ENCODE measurements at regions not wholly inside any gene's neighbourhood (a gene's known extent, or its start where the extent isn't known, plus 50 kb on each side); places are given as distances from the start of the nearest gene placed in this dataset.

DNA sequence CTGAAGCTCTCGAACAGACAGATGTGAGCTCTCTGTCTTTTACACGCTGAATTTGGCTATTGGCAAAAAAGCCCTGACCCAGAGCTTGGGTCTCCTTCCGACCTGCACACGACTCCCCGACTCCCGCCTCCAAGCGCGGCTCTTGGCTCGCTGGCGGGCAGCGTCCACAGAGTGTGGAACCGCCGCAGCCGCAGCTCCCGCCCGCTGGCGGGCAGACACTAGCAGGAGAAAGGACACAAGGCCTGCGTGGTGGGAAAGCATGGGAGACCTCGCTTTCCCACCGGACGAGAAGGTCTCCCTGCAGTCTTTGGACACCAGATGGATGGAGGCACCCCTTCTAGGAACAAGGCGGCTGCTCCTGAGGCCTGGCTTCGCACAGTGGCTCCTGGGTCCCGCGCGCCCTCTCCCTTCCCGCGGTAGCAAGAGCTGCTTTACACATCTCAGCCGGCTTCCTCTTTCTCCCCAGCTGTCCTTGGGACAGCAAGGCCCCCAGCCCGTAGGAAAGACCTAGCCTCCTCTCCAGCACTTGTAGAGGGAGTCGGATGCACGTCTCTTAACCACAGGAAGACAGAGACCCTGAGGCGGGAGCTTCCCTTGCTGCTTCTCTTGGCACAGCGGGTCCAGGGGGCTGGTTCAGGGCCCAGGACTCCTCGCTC, 92.1 kb downstream of the PRKAB2 start (continued):
- TF ChIP-seq, protein P1, sequence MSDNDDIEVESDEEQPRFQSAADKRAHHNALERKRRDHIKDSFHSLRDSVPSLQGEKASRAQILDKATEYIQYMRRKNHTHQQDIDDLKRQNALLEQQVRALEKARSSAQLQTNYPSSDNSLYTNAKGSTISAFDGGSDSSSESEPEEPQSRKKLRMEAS (IDR thresholded peaks at IDR 0.05; ENCODE audit: low read depth) = no peak
- TF ChIP-seq FOXJ3 (CRISPR knock-in tag; IDR thresholded peaks at IDR 0.05) = no peak
- no peak for TF ChIP-seq RXRA (IDR thresholded peaks at IDR 0.05; ENCODE audit: borderline replicate concordance, low read depth)
- TF ChIP-seq TCF12 (IDR thresholded peaks at IDR 0.05) = no peak

DNA sequence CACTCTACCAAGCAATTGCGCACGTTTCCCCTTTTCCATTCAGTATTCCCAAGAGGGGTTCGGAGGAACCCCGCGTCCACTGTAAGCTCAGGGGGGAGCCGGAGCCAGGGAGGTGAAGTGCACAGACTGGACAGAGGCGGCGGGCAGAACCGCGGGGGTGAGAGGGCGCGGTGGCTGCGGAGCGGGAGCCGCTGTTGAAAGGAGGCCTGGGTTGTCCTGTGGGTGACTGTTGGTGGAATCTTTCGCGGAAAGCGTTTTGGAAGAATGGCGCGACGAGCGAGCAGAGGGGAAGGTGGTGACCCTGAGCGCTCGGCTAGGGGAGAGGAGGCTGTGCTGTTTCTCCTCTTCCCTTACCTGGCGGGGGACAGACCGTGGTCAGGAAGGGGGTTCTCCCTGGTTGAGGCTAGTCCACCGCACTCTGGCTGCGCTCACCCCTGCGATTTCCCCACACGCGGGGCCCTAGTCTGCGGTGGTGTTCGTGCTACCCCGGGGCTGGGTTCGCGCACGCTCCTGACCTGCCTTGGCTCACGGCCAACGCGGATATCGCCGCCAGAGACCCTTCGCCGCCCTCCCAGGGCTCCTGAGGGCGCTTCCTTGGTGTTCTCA, 92.8 kb downstream of the PRKAB2 start:
- peaks cover 11% of the 10 kb centered on the region for H3F3A ChIP-seq (replicated peaks; ENCODE audit: insufficient read depth)
- peaks cover 0 to 6% of the 10 kb centered on the region in 2 experiments; a peak in 1 of 4 replicates for H3K4me1 ChIP-seq (ENCODE audit: control insufficient read depth in 1 of 2, insufficient read depth in 2 of 2, low read depth in 1 of 2, low read length in 1 of 2)
- no peak for TF ChIP-seq RFX5 (IDR thresholded peaks at IDR 0.05; ENCODE audit: low read length)
- no peak for TF ChIP-seq RCOR1 (IDR thresholded peaks at IDR 0.05; ENCODE audit: low read length)
- no peak for TF ChIP-seq ELF1 (IDR thresholded peaks at IDR 0.05)
- no peak for TF ChIP-seq TCF12 (IDR thresholded peaks at IDR 0.05)
- TF ChIP-seq, protein P2, sequence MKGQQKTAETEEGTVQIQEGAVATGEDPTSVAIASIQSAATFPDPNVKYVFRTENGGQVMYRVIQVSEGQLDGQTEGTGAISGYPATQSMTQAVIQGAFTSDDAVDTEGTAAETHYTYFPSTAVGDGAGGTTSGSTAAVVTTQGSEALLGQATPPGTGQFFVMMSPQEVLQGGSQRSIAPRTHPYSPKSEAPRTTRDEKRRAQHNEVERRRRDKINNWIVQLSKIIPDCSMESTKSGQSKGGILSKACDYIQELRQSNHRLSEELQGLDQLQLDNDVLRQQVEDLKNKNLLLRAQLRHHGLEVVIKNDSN (IDR thresholded peaks at IDR 0.05; ENCODE audit: borderline replicate concordance, low read depth) = no peak
- TF ChIP-seq, protein P3, sequence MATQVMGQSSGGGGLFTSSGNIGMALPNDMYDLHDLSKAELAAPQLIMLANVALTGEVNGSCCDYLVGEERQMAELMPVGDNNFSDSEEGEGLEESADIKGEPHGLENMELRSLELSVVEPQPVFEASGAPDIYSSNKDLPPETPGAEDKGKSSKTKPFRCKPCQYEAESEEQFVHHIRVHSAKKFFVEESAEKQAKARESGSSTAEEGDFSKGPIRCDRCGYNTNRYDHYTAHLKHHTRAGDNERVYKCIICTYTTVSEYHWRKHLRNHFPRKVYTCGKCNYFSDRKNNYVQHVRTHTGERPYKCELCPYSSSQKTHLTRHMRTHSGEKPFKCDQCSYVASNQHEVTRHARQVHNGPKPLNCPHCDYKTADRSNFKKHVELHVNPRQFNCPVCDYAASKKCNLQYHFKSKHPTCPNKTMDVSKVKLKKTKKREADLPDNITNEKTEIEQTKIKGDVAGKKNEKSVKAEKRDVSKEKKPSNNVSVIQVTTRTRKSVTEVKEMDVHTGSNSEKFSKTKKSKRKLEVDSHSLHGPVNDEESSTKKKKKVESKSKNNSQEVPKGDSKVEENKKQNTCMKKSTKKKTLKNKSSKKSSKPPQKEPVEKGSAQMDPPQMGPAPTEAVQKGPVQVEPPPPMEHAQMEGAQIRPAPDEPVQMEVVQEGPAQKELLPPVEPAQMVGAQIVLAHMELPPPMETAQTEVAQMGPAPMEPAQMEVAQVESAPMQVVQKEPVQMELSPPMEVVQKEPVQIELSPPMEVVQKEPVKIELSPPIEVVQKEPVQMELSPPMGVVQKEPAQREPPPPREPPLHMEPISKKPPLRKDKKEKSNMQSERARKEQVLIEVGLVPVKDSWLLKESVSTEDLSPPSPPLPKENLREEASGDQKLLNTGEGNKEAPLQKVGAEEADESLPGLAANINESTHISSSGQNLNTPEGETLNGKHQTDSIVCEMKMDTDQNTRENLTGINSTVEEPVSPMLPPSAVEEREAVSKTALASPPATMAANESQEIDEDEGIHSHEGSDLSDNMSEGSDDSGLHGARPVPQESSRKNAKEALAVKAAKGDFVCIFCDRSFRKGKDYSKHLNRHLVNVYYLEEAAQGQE (IDR thresholded peaks at IDR 0.05; ENCODE audit: low read depth, low read length) = no peak
- no peak for TF ChIP-seq GABPA (IDR thresholded peaks at IDR 0.05; ENCODE audit: low read depth)
- TF ChIP-seq, protein P4, sequence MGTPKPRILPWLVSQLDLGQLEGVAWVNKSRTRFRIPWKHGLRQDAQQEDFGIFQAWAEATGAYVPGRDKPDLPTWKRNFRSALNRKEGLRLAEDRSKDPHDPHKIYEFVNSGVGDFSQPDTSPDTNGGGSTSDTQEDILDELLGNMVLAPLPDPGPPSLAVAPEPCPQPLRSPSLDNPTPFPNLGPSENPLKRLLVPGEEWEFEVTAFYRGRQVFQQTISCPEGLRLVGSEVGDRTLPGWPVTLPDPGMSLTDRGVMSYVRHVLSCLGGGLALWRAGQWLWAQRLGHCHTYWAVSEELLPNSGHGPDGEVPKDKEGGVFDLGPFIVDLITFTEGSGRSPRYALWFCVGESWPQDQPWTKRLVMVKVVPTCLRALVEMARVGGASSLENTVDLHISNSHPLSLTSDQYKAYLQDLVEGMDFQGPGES (IDR thresholded peaks at IDR 0.05; ENCODE audit: low read depth, low read length) = no peak
- no peak for TF ChIP-seq FOXJ3 (CRISPR knock-in tag; IDR thresholded peaks at IDR 0.05)
- TF ChIP-seq FOSL2 (IDR thresholded peaks at IDR 0.05; ENCODE audit: borderline replicate concordance, low read depth) = no peak
- TF ChIP-seq SIN3A (IDR thresholded peaks at IDR 0.05; ENCODE audit: borderline replicate concordance, low read depth, low read length) = no peak
- TF ChIP-seq TEAD4 (IDR thresholded peaks at IDR 0.05; ENCODE audit: borderline replicate concordance, insufficient read depth) = no peak
- no peak for TF ChIP-seq NRF1 (IDR thresholded peaks at IDR 0.05; ENCODE audit: low read depth, low read length)
- no peak for TF ChIP-seq EZH2phosphoT487 (IDR thresholded peaks at IDR 0.05; ENCODE audit: borderline replicate concordance, low read depth)
- no peak for TF ChIP-seq EP300 (IDR thresholded peaks at IDR 0.05; ENCODE audit: borderline replicate concordance in 1 of 2, low read depth in 1 of 2, low read length in 1 of 2)
- no peak for TF ChIP-seq TAF1 (IDR thresholded peaks at IDR 0.05; ENCODE audit: borderline replicate concordance, low read depth, low read length)
- TF ChIP-seq, protein P5, sequence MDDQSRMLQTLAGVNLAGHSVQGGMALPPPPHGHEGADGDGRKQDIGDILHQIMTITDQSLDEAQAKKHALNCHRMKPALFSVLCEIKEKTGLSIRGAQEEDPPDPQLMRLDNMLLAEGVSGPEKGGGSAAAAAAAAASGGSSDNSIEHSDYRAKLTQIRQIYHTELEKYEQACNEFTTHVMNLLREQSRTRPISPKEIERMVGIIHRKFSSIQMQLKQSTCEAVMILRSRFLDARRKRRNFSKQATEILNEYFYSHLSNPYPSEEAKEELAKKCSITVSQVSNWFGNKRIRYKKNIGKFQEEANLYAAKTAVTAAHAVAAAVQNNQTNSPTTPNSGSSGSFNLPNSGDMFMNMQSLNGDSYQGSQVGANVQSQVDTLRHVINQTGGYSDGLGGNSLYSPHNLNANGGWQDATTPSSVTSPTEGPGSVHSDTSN (IDR thresholded peaks at IDR 0.05) = no peak
- H4K20me1 ChIP-seq (ENCODE audit: insufficient read depth) = no peaks in the 10 kb centered on the region
- peak; percentile 35 for DNase-seq
- 78% methylated on average over 26 of the region's 45 CpGs for WGBS (ENCODE audit: low lambda C conversion rate)
- no peak overlapping the region for H3K9ac ChIP-seq
- H3K9me3 ChIP-seq = no peaks in the 10 kb centered on the region
- POLR2A ChIA-PET = no interaction called here
- H2AFZ ChIP-seq (ENCODE audit: low read depth) = no peak overlapping the region
- H3K4me2 ChIP-seq = no peak overlapping the region
- H3K36me3 ChIP-seq (replicated peaks in 1 of 2; ENCODE audit: control insufficient read depth in 1 of 2, insufficient read depth in 2 of 2, low read length in 1 of 2) = no peaks in the 10 kb centered on the region
- no peak overlapping the region for H3K27ac ChIP-seq (ENCODE audit: low read depth in 2 of 2, low read length in 1 of 2)
- CTCF ChIA-PET = no interaction called here
- H3K27me3 ChIP-seq (ENCODE audit: insufficient read depth) = peaks cover 46% of the 10 kb centered on the region
- H3K79me2 ChIP-seq (ENCODE audit: insufficient read depth) = no peaks in the 10 kb centered on the region
- H3K4me3 ChIP-seq (ENCODE audit: low read depth in 2 of 2, low read length in 1 of 2) = no peak overlapping the region
- no peaks in the 10 kb centered on the region for H3K9me2 ChIP-seq

Measured in SK-N-SH (cell line).